HG02981 (cell line): ENCODE measurements at regions not wholly inside any gene's neighbourhood (a gene's known extent, or its start where the extent isn't known, plus 50 kb on each side); places are given as distances from the start of the nearest gene placed in this dataset.

Experiments
- ATAC-seq: cut with Tn5 transposase; IDR thresholded peaks from one replicate; pipeline ENCODE4 v1.9.1; 2021; ENCODE audit warnings: mild to moderate bottlenecking, moderate library complexity; ENCODE audit not compliant: unreplicated experiment

DNA sequence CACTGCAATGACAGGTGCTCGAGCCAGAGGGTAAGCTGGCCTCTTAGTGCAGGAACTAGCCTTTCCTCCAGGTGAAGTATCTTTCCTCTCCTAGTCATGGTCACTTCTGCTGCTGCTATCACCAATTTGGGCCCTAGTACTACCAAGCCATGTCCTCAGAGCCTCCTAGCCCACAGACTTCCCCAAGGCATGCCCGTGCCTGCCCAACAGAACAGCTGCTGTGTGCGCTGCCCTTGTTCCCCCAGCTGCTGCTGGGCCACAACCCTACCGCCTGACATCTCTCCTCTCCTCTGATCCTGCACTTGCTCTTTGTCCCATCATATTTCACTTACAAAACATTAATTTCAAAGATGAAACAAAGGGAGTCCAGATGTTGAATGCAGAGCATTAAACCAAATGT, 168.5 kb upstream of the FREM2 start:
- ATAC-seq = no peak

DNA sequence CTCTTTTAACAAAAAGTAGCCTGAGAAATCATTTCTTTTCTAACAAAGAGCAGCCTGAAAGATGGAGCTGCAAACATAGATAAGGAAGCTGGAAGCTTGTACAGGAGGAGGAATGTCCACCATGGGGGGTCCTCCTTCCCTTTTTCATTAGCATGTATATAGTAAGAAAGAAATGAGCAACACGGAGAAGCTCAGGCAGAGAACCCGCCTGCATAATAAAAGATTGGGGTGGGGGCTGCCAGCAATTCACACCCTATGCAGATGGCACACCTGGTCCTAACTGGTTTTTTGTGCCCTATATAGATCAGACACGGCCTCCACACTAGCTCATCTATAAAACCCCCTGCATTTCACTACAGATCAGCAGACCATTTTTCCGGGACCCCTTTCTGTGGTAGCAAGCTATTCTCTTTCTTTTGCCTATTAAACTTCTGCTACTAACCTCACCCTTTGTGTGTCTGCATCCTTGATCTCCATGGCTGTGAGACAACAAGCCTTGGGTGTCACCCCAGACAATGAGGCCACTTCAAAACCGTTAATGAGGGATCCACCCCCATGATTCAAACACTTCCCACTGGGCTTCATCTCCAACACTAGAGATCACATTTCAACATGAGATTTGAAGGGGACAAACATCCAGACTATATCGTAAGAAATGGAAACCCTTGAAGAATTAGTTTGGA, 167.5 kb upstream of the FREM2 start:
- no peak for ATAC-seq

- ATAC-seq = no peak
Observed at GRCh38 chr13:38520041-38520440, 166.8 kb upstream of the FREM2 start.

- ATAC-seq = no peak
Observed at GRCh38 chr13:38527140-38527539, 159.7 kb upstream of the FREM2 start.

GRCh38 chr13:38528986-38529385, 157.9 kb upstream of the FREM2 start:
- no peak for ATAC-seq

DNA sequence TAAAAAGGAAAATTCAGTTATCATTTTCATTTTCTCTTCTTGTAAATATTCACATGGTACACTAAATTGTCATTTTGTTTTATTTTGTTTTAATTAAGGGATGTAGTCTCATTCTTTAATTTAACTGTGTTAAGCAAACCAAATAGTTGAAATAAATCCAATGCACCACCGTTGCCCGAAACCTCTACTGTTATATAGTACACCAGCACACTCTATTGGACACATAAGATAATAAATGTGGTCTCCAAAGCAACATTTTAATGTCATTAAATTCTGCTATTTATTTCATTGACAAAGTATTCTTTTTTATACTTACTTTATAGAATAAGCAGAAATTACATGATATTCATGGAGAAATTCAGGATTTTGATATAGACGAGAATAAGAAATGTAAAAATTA, 156.4 kb upstream of the FREM2 start:
- no peak for ATAC-seq

DNA sequence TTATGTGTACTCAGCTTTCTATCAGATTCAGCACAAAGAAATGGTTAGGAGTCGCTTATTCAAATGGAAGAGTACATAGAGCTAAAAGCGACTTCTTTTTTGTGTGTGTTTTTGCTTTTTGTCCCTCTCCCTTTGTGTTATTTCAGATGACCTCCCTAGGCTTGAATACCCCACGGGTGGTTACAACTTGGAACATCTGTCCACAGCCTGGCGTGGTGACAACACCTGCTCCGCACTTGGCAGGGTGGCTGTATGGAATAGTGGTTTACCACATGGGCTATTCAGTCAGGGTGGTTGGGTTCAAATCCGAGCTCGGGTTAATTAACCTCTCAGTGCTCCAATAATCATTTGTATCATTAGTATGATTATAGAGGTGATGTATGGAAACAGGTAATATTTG, 151.6 kb upstream of the FREM2 start:
- ATAC-seq = no peak

DNA sequence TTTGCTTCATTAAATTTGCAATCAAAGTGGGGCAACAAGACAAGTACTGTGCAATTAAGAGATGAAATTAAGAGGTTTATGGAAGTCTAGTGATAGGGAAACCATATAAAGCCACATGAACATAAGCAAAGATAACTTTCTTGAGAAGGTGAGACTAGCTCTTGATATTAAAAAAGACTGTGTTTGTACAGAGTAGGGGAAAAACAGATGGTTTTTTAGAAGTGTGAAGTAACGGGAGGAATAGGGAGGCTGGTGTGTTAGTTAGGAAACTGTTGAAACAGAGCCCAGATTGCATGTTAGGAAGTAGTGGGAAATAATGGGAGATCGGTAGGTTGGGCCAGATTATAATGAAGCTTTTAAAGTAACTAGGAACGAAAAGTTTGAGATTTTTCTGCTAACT, 149.8 kb upstream of the FREM2 start:
- no peak for ATAC-seq

DNA sequence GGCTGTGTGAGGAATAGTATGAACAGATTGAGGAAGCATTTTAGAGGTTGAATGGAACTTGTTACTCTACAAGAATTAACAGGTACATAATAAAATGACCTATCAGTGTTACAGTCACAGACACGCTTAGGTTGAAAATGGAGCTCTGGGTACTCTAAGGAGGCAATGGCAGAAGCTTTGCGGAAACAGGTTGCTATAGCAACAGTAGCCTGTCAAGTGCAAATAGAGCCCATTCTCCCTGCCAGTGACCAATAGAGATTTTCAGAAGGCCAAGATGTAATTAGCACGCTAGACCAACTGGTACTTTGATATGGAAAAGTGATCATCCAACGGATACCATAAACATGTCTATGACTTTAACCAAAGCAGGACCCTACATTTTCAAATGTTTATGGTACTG, 148.5 kb upstream of the FREM2 start:
- ATAC-seq = no peak

DNA sequence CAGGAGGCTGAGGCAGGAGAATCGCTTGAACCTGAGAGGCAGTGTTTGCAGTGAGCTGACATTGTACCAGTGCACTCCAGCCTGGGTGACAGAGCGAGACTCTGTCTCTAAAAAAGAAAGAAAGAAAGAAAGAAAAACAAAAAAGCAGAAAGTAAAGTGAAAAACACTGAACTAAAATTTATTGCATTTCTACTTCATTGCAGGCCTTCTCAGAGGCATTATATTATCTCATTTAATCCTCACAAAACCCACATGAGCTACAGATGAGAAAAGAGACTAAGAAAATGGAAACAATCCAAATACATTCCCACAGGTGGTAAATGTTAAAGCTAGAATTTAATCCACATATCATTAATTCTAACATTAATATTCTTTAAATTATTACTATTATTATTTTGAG, 147.2 kb upstream of the FREM2 start:
- no peak for ATAC-seq

DNA sequence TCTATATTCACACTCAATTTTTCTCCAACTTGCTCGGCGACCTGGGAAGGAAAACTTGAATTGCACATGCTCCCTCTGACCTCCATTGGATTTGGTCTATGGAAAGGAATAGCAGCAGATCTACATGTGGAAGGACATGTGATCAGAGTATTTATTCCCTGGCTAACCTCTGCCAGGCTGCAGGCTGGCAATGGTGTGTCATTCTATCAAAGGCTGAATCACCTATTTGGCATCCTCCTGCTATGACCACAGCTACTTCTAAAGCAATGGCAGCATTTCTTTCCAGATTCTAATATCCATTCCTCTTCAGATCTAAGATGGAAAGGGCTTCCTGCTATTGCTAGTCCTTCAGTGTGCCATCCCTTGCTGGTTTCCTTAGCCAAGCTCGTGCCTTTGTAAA, 144.3 kb upstream of the FREM2 start:
- no peak for ATAC-seq

- ATAC-seq = no peak
Observed at GRCh38 chr13:38543561-38543960, 143.3 kb upstream of the FREM2 start.

- no peak for ATAC-seq
Observed at GRCh38 chr13:38563739-38564138, 123.1 kb upstream of the FREM2 start.

- no peak for ATAC-seq
Observed at GRCh38 chr13:38564256-38565150, 122.4 kb upstream of the FREM2 start.

DNA sequence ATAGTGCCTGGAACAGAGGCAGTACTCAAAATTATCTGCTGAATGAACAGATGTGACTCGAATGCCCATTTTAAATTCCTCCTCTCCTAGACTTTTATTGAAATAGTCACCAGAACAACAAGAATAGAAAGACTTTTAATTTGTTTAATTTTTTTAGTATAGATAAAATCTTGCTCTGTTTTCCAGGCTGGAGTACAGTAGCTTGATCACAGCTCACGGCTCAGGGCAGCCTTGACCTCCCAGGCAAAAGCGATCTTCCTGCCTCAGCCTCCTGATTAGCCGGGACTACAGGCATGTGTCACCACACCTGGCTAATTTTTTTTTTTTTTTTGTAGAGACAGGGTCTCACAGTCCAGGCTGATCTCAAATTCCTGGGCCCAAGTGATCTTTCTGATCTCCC, 120.9 kb upstream of the FREM2 start:
- no peak for ATAC-seq

- no peak for ATAC-seq
Observed at GRCh38 chr13:38566519-38566918, 120.4 kb upstream of the FREM2 start.

DNA sequence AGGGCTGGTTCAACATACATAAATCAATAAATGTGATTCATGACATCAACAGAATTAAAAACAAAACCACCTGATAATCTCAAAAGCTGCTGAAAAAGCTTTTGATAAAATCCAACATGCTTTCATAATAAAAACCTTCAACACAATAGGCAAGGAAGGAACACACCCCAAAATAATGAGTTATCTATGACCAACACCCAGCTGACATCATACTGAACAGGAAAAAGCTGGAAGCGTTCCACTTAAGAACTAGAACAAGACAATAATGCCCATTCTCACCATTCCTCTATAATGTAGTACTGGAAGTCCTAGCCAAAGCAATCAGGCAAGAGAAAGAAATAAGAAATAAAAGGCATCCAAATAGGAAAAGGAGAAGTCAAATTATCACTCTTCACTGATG, 116.2 kb upstream of the FREM2 start:
- ATAC-seq = no peak

DNA sequence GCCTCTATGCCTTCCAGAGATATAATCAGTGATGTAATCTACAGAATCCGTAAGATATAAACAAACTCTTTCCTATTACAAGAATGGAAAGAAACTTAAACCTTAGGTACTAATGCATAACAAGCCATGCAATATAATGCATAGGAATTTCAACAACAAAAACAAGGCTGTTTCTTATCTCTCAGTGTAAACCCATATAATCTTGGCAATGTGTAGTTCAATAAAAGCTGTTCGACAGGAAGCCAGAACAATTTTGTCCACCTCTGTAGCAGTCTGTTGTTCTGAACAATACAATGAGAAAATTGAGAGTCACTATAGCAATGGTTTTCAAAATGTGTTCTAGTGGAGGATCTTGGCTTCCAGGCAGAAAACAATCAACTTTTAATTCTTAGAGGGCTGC, 111.5 kb upstream of the FREM2 start:
- no peak for ATAC-seq

DNA sequence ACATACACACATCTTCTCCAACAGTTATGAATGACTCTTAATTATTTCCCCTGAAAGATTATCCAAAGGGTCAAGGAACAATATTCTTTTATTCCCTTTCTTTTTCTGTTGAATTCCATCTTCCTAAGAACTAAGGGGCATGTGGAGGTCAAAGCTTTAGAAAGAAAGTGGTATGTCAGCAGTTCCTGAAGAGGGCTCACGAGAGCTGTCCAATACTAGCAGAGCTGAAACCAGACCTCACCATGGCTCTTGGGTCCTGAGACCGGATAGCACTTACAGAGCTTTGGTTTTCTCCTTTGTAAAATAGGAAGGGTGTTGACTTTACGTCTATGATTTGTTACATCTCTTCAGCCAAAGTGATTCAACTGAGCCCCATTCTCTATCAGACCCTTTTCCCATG, 109.8 kb upstream of the FREM2 start:
- no peak for ATAC-seq

GRCh38 chr13:38582133-38582532, 104.7 kb upstream of the FREM2 start:
- ATAC-seq = peak; percentile 69

- ATAC-seq = no peak
Observed at GRCh38 chr13:38590230-38590629, 96.6 kb upstream of the FREM2 start.

- no peak for ATAC-seq
Observed at GRCh38 chr13:38590796-38591507, 95.9 kb upstream of the FREM2 start.
